ENCODE measurements at regions not wholly inside any gene's neighbourhood (a gene's known extent, or its start where the extent isn't known, plus 50 kb on each side); places are given as distances from the start of the nearest gene placed in this dataset.

GRCh38 chr14:43052897-43053296 is 1446.2 kb downstream of the LRFN5 start:
- no peak for TF ChIP-seq CTCF (IDR thresholded peaks at IDR 0.05)
- no peak for TF ChIP-seq POLR2A (IDR thresholded peaks at IDR 0.05)
